Upper lobe of left lung (tissue), 6 donors: ENCODE measurements at regions not wholly inside any gene's neighbourhood (a gene's known extent, or its start where the extent isn't known, plus 50 kb on each side); places are given as distances from the start of the nearest gene placed in this dataset.

Experiments used
- ATAC-seq, 2 donors: fragments of 200-7000 bp; cut with Tn5 transposase; one replicate each; pipeline ENCODE4 v1.9.1; 2022; ENCODE audit warnings: mild to moderate bottlenecking in 2 of 2, moderate library complexity in 2 of 2; ENCODE audit not compliant: low FRiP score in 2 of 2
- DNase-seq, 2 donors: peaks; one replicate each; pipeline ENCODE4 v3.0.0-alpha.2; 2019 to 2020
- H3K27ac ChIP-seq, 4 donors: fragments of 200-600 bp; sonication (generic); one replicate each; pipeline ENCODE4 v1.5.1; 2016 to 2019
- H3K27me3 ChIP-seq, 4 donors: fragments of 200-600 bp; sonication (generic); one replicate each; pipeline ENCODE4 v1.5.1; 2017 to 2019
- H3K36me3 ChIP-seq, 4 donors: fragments of 200-600 bp; sonication (generic); one replicate each; pipeline ENCODE4 v1.5.1; 2016 to 2019
- H3K4me1 ChIP-seq, 4 donors: fragments of 200-600 bp; sonication (generic); one replicate each; pipeline ENCODE4 v1.5.1; 2018 to 2019
- H3K4me3 ChIP-seq, 4 donors: fragments of 200-600 bp; sonication (generic); one replicate each; pipeline ENCODE4 v1.5.1; 2017 to 2019; ENCODE audit warnings: mild to moderate bottlenecking in 2 of 4, moderate library complexity in 1 of 4
- H3K9me3 ChIP-seq, 4 donors: fragments of 200-600 bp; sonication (generic); one replicate each; pipeline ENCODE4 v1.5.1; 2018 to 2019
- EP300 ChIP-seq, 4 donors: sonication (generic); formaldehyde crosslinking; IDR thresholded peaks; one replicate each; pipeline ENCODE4 v1.5.1; 2017; ENCODE audit warnings: antibody characterized with exemption in 4 of 4, control low read depth in 2 of 4
- POLR2A ChIP-seq, 4 donors: fragments of 450-650 bp; IDR thresholded peaks; one replicate each; pipeline ENCODE4 v1.5.1; 2016 to 2017; ENCODE audit warnings: antibody characterized with exemption in 4 of 4, mild to moderate bottlenecking in 2 of 4
- POLR2AphosphoS5 ChIP-seq, 2 donors: sonication (generic); formaldehyde crosslinking; IDR thresholded peaks; one replicate each; pipeline ENCODE4 v1.5.1; 2017; ENCODE audit warnings: antibody characterized with exemption in 2 of 2
- WGBS, 2 donors: methylation state at CpG; one replicate each; pipeline ENCODE4 v1.1.5; 2017 to 2018; 5-methylcytosine and 5-hydroxymethylcytosine counted together
- TF ChIP-seq, protein P1 (sequence below), 6 experiments: fragments of 450-650 bp in 4 of 6; fragments of 200-600 bp in 2 of 6; sonication (generic) in 2 of 6; IDR thresholded peaks; one replicate each; pipeline ENCODE4 v1.5.1; 2016 to 2019; ENCODE audit warnings: antibody characterized with exemption in 6 of 6
- donor health status: DM: no; HTN: no; CAD: no; lungs with moderate emphysema.
- donor health status: DM: no; HTN: yes; CAD: no; lungs with severe emphysema.

DNA sequence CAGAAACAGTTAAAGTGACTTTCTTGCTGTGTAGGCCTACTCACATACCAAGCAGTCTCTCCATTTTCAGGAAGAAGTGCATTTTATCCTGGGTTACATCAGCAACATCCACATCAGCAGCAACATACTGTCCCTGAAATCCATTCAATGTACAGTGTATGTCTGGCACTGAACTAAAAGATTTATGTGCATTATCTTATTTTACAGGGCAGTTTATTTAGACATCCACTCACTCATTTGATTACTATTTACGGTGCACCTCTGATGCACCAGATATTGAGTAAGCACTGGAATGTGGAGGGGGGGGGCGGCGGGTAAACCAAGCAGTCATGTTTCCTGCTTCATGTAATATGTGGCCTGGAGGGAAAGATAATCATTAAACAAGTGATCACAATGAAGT is 1128.2 kb downstream of the BCL11A start:
- no peak for ATAC-seq

DNA sequence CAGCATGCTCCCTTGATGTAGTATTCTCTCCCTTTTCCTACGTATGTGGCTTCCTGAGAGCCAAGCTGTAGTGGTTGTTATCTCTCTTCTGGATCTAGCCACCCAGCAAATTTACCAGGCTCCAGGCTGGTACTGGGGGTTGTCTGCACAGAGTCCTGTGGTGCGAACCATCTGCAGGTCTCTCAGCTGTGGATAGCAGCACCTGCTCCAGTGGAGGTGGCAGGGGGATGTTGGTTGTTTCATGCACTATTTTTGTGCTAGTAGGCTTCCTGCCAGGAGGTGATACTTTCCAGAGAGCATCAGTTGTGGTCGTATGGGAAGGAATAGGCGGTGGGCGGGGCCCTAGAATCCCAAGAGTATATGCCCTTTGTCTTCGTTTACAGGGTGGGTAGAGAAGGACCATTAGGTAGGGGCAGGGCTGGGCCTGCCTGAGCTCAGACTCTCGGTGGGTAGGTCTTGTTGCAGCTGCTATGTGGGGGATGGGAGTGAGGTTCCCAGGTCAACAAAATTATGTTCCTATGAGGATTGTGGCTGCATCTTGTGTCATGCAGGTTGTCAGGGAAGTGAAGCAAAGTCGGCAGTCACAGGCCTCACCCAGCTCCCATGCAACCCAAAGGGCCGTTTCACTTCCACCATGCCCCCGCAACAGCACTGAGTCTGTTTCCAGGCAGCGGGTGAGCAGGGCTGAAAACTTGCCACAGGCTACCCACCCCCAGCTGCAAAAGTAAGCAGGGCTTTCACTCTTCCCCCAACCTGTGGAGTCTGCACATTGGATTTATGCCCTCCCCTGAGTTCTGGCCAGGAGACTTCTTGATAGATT is 1139.5 kb downstream of the BCL11A start:
- peaks cover 0 to 9% (median 4%) of the 10 kb centered on the region in 4 donors for H3K9me3 ChIP-seq

More for the DNA sequence above, 1128.2 kb downstream of the BCL11A start:
- 32 to 48% methylated on average over 3 of the region's 3 CpGs for WGBS, 2 donors
- H3K4me1 ChIP-seq = no peaks in the 10 kb centered on the region
- no peaks in the 10 kb centered on the region for H3K27me3 ChIP-seq
- DNase-seq = no peak
- no peaks in the 10 kb centered on the region for H3K9me3 ChIP-seq
- TF ChIP-seq EP300 (IDR thresholded peaks at IDR 0.05) (no peak), POLR2A (IDR thresholded peaks at IDR 0.05) (no peak), POLR2AphosphoS5 (IDR thresholded peaks at IDR 0.05) (no peak)
- TF ChIP-seq, protein P1, sequence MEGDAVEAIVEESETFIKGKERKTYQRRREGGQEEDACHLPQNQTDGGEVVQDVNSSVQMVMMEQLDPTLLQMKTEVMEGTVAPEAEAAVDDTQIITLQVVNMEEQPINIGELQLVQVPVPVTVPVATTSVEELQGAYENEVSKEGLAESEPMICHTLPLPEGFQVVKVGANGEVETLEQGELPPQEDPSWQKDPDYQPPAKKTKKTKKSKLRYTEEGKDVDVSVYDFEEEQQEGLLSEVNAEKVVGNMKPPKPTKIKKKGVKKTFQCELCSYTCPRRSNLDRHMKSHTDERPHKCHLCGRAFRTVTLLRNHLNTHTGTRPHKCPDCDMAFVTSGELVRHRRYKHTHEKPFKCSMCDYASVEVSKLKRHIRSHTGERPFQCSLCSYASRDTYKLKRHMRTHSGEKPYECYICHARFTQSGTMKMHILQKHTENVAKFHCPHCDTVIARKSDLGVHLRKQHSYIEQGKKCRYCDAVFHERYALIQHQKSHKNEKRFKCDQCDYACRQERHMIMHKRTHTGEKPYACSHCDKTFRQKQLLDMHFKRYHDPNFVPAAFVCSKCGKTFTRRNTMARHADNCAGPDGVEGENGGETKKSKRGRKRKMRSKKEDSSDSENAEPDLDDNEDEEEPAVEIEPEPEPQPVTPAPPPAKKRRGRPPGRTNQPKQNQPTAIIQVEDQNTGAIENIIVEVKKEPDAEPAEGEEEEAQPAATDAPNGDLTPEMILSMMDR (IDR thresholded peaks at IDR 0.05) = no peak
- no peak overlapping the region for H3K27ac ChIP-seq
- no peak overlapping the region for H3K4me3 ChIP-seq
- H3K36me3 ChIP-seq = no peaks in the 10 kb centered on the region

DNA sequence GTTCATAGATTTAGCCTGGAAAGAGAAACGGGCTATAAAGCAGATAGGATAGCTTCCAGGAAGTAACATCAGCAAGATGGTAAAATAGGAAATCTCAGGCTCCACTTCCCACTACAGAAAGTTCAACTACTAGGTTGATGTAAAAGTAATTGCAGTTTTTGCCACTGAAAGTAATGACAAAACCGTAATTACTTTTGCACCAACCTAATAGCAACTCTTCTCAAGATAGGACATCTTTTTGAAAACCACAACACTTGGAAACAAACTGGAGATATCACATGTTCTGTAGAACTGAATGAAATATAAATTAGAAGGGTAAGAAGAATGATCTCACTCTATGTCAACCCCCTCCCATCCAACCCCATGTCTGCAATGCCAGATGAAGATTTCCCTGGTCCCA is 1154.3 kb downstream of the BCL11A start:
- Histone ChIP-seq H3K36me3 (no peaks in the 10 kb centered on the region), H3K4me1 (no peaks in the 10 kb centered on the region), H3K9me3 (no peaks in the 10 kb centered on the region), H3K4me3 (no peak overlapping the region), H3K27ac (no peak overlapping the region), H3K27me3 (no peaks in the 10 kb centered on the region)
- no peak for DNase-seq
- 89 to 91% methylated on average over 2 of the region's 2 CpGs for WGBS, 2 donors
- no peak for ATAC-seq
- TF ChIP-seq EP300 (IDR thresholded peaks at IDR 0.05) (no peak), POLR2AphosphoS5 (IDR thresholded peaks at IDR 0.05) (no peak), POLR2A (IDR thresholded peaks at IDR 0.05) (no peak)
- TF ChIP-seq, protein P1 (IDR thresholded peaks at IDR 0.05) = no peak

More for the DNA sequence above, 1139.5 kb downstream of the BCL11A start:
- H3K36me3 ChIP-seq = no peaks in the 10 kb centered on the region
- 84 to 88% methylated on average over 10 to 11 of the region's 11 CpGs for WGBS, 2 donors
- TF ChIP-seq, protein P1 (IDR thresholded peaks at IDR 0.05) = no peak
- TF ChIP-seq EP300 (IDR thresholded peaks at IDR 0.05) (no peak), POLR2A (IDR thresholded peaks at IDR 0.05) (no peak), POLR2AphosphoS5 (IDR thresholded peaks at IDR 0.05) (no peak)
- DNase-seq = no peak
- no peak overlapping the region for H3K4me3 ChIP-seq
- H3K27ac ChIP-seq = no peak overlapping the region
- H3K4me1 ChIP-seq = no peaks in the 10 kb centered on the region
- no peak for ATAC-seq
- no peaks in the 10 kb centered on the region for H3K27me3 ChIP-seq

DNA sequence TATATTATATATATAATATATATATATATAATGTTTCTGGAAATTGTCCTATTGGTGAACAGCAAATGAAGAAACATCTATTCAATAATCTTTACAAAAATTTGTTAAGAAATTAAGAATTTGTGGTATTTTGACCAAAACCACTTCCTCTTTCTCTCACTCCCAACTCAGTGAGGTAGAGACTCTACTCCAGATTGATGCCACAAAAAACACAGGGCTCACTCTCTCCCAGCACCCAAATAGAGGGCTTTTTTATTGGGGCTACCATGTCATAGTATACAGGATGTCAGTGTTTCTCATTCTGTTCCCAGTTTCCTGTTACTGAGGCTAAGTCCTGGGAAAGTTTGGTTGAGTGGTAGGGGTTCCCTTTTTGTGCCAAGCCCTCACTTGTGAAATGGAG is 1155.4 kb downstream of the BCL11A start:
- no peak overlapping the region for H3K4me3 ChIP-seq
- H3K9me3 ChIP-seq = no peaks in the 10 kb centered on the region
- H3K27ac ChIP-seq = no peak overlapping the region
- TF ChIP-seq, protein P1 (IDR thresholded peaks at IDR 0.05) = no peak
- TF ChIP-seq EP300 (IDR thresholded peaks at IDR 0.05) = no peak
- no peak for TF ChIP-seq POLR2AphosphoS5 (IDR thresholded peaks at IDR 0.05)
- no peak for TF ChIP-seq POLR2A (IDR thresholded peaks at IDR 0.05)
- no peaks in the 10 kb centered on the region for H3K4me1 ChIP-seq
- ATAC-seq (no peak), DNase-seq (no peak)
- no peaks in the 10 kb centered on the region for H3K27me3 ChIP-seq
- H3K36me3 ChIP-seq = no peaks in the 10 kb centered on the region

DNA sequence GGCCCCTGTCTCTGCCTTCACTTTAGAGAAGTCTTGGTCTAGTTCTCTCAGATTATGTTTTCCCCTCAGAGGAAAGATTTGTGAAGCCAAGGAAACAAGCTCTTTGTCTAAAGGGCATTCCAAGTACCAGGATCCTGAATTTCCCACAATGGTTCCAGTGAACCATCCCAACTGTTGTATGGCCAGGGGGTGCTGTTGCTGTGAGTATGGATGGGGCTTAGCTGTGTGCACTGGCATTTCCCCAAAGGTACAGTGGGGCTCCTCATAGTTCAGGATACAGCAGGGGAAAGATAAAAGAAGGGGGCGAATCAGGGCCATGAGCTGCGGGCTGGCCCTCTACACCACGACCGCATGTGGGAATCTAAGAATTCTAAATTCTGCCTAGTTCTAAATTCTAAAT is 1154.0 kb upstream of the FANCL start:
- peak in 1 of 2 donors; percentile 43 for ATAC-seq
- H3K4me1 ChIP-seq = no peaks in the 10 kb centered on the region
- H3K9me3 ChIP-seq = no peaks in the 10 kb centered on the region

More for the DNA sequence above, 1154.0 kb upstream of the FANCL start:
- H3K27ac ChIP-seq = no peak overlapping the region
- H3K27me3 ChIP-seq = no peaks in the 10 kb centered on the region
- no peak overlapping the region for H3K4me3 ChIP-seq
- TF ChIP-seq POLR2AphosphoS5 (IDR thresholded peaks at IDR 0.05) = no peak
- no peak for TF ChIP-seq POLR2A (IDR thresholded peaks at IDR 0.05)
- TF ChIP-seq, protein P1 (IDR thresholded peaks at IDR 0.05) = no peak
- TF ChIP-seq EP300 (IDR thresholded peaks at IDR 0.05) = no peak
- no peak for DNase-seq
- 95 to 99% methylated on average over 4 of the region's 4 CpGs for WGBS, 2 donors
- no peaks in the 10 kb centered on the region for H3K36me3 ChIP-seq
